Upper lobe of left lung (tissue), 4 donors: ENCODE measurements at regions not wholly inside any gene's neighbourhood (a gene's known extent, or its start where the extent isn't known, plus 50 kb on each side); places are given as distances from the start of the nearest gene placed in this dataset.

Experiments used
- CTCF ChIP-seq, 6 experiments: fragments of 450-650 bp in 4 of 6; fragments of 200-600 bp in 2 of 6; sonication (generic) in 2 of 6; IDR thresholded peaks; one replicate each; pipeline ENCODE4 v1.5.1; 2016 to 2019; ENCODE audit warnings: antibody characterized with exemption in 6 of 6
- EP300 ChIP-seq, 4 donors: sonication (generic); formaldehyde crosslinking; IDR thresholded peaks; one replicate each; pipeline ENCODE4 v1.5.1; 2017; ENCODE audit warnings: antibody characterized with exemption in 4 of 4, control low read depth in 2 of 4
- POLR2A ChIP-seq, 4 donors: fragments of 450-650 bp; IDR thresholded peaks; one replicate each; pipeline ENCODE4 v1.5.1; 2016 to 2017; ENCODE audit warnings: antibody characterized with exemption in 4 of 4, mild to moderate bottlenecking in 2 of 4
- POLR2AphosphoS5 ChIP-seq, 2 donors: sonication (generic); formaldehyde crosslinking; IDR thresholded peaks; one replicate each; pipeline ENCODE4 v1.5.1; 2017; ENCODE audit warnings: antibody characterized with exemption in 2 of 2

GRCh38 chr3:20264900-20265567 lies 79.0 kb upstream of the SGO1 start:
- TF ChIP-seq CTCF (IDR thresholded peaks at IDR 0.05) (no peak), POLR2AphosphoS5 (IDR thresholded peaks at IDR 0.05) (no peak), POLR2A (IDR thresholded peaks at IDR 0.05) (no peak), EP300 (IDR thresholded peaks at IDR 0.05) (no peak)
